GM12864 (cell line): ENCODE measurements at regions not wholly inside any gene's neighbourhood (a gene's known extent, or its start where the extent isn't known, plus 50 kb on each side); places are given as distances from the start of the nearest gene placed in this dataset.

Experiments used
- DNase-seq: peaks from one replicate; pipeline ENCODE4 v3.0.0-alpha.2; 2011; ENCODE audit warnings: low read depth
- H3K4me3 ChIP-seq: 2 replicates; pipeline ENCODE4 v1.5.1; 2011; ENCODE audit warnings: mild to moderate bottlenecking, low read depth, low read length, control low read depth
- CTCF ChIP-seq: IDR thresholded peaks from 2 replicates; pipeline ENCODE4 v1.5.1; 2011; ENCODE audit warnings: low read depth, mild to moderate bottlenecking, moderate library complexity, low read length, control low read depth, inconsistent platforms; ENCODE audit errors: missing control alignments

GRCh38 chrX:81857192-81857591 lies 655.3 kb downstream of the SH3BGRL start:
- no peak for DNase-seq
- TF ChIP-seq CTCF, result no peak
- no peak overlapping the region for H3K4me3 ChIP-seq

DNA sequence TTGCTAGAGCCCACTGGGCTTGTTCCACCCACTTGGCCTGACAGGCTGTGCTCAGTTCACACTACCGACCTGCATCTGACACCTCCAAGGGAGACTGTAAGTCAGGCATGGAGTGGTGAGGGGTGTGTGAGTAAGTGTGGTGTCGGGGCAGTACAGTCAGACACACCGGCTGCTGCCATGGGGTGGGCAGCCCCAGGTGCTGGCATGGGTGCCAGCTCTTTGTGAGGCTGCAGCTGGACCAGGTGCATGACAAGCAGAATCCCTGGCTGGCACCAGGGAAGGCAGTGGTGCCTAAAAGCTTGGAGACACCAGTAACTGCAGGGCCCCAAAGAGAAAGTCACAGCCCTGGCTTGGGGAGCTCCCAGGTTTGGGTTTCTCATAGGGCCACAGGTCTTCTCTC lies 665.0 kb downstream of the SH3BGRL start:
- DNase-seq, result no peak
- H3K4me3 ChIP-seq, result no peak overlapping the region
- TF ChIP-seq CTCF, result no peak

GRCh38 chrX:81868979-81869378 lies 667.1 kb downstream of the SH3BGRL start:
- no peak for DNase-seq
- TF ChIP-seq CTCF, result no peak
- H3K4me3 ChIP-seq, result no peak overlapping the region

GRCh38 chrX:81874807-81875206 lies 672.9 kb downstream of the SH3BGRL start:
- no peak for DNase-seq
- no peak for TF ChIP-seq CTCF
- H3K4me3 ChIP-seq, result no peak overlapping the region

GRCh38 chrX:81875800-81876199 lies 673.9 kb downstream of the SH3BGRL start:
- no peak for DNase-seq
- no peak for TF ChIP-seq CTCF

GRCh38 chrX:81876437-81876836 lies 674.5 kb downstream of the SH3BGRL start:
- H3K4me3 ChIP-seq, result no peak overlapping the region
- TF ChIP-seq CTCF, result no peak
- DNase-seq, result no peak

More at GRCh38 chrX:81875800-81876199, 673.9 kb downstream of the SH3BGRL start:
- no peak overlapping the region for H3K4me3 ChIP-seq

- TF ChIP-seq CTCF, result no peak
- no peak overlapping the region for H3K4me3 ChIP-seq
- no peak for DNase-seq
These were observed 688.6 kb downstream of the SH3BGRL start for GRCh38 chrX:81890521-81890920.
